ENCODE measurements at regions not wholly inside any gene's neighbourhood (a gene's known extent, or its start where the extent isn't known, plus 50 kb on each side); places are given as distances from the start of the nearest gene placed in this dataset.
"Not testable (repeated sequence)": the region's sequence is repeated elsewhere in the genome, so short reads cannot be mapped to it uniquely, and the experiment has no call there.

GRCh38 chr7:66477822-66478397 lies 150.8 kb upstream of the KCTD7 start:
- H3K27me3 ChIP-seq (replicated peaks; ENCODE audit: insufficient read depth, low read depth, low read length, poor library complexity); BruUV-seq (replicated peaks); H3K4me1 ChIP-seq (ENCODE audit: insufficient read depth, low read length, poor library complexity, severe bottlenecking); DNase-seq (ENCODE audit: low spot score); H3K9me3 ChIP-seq (ENCODE audit: low read depth, low read length, poor library complexity, severe bottlenecking); intact Hi-C loops (cut with micrococcal nuclease; ENCODE audit: unreplicated experiment); H3K27ac ChIP-seq (ENCODE audit: low read depth, low read length, poor library complexity, severe bottlenecking); H3K36me3 ChIP-seq (ENCODE audit: insufficient read depth, low read length, poor library complexity, severe bottlenecking); H3K4me3 ChIP-seq (ENCODE audit: low read depth, low read length, poor library complexity, severe bottlenecking); POLR2A ChIA-PET (ENCODE audit: low non-redundant PET); CTCF ChIA-PET: not testable (repeated sequence)

GRCh38 chr7:66481229-66481628 lies 147.5 kb upstream of the KCTD7 start:
- not testable (repeated sequence) for H3K27me3 ChIP-seq (replicated peaks; ENCODE audit: insufficient read depth, low read depth, low read length, poor library complexity)

GRCh38 chr7:66489065-66489464 lies 139.6 kb upstream of the KCTD7 start:
- H3K36me3 ChIP-seq (ENCODE audit: insufficient read depth, low read length, poor library complexity, severe bottlenecking); H3K9me3 ChIP-seq (ENCODE audit: low read depth, low read length, poor library complexity, severe bottlenecking); H3K27me3 ChIP-seq (replicated peaks; ENCODE audit: insufficient read depth, low read depth, low read length, poor library complexity); BruUV-seq (replicated peaks); intact Hi-C loops (cut with micrococcal nuclease; ENCODE audit: unreplicated experiment); CTCF ChIA-PET; DNase-seq (ENCODE audit: low spot score); POLR2A ChIA-PET (ENCODE audit: low non-redundant PET); H3K4me3 ChIP-seq (ENCODE audit: low read depth, low read length, poor library complexity, severe bottlenecking); H3K4me1 ChIP-seq (ENCODE audit: insufficient read depth, low read length, poor library complexity, severe bottlenecking); H3K27ac ChIP-seq (ENCODE audit: low read depth, low read length, poor library complexity, severe bottlenecking): not testable (repeated sequence)

More at GRCh38 chr7:66481229-66481628, 147.5 kb upstream of the KCTD7 start:
- DNase-seq (ENCODE audit: low spot score); intact Hi-C loops (cut with micrococcal nuclease; ENCODE audit: unreplicated experiment); H3K4me3 ChIP-seq (ENCODE audit: low read depth, low read length, poor library complexity, severe bottlenecking); BruUV-seq (replicated peaks); H3K9me3 ChIP-seq (ENCODE audit: low read depth, low read length, poor library complexity, severe bottlenecking); H3K4me1 ChIP-seq (ENCODE audit: insufficient read depth, low read length, poor library complexity, severe bottlenecking); POLR2A ChIA-PET (ENCODE audit: low non-redundant PET); H3K27ac ChIP-seq (ENCODE audit: low read depth, low read length, poor library complexity, severe bottlenecking); H3K36me3 ChIP-seq (ENCODE audit: insufficient read depth, low read length, poor library complexity, severe bottlenecking); CTCF ChIA-PET: not testable (repeated sequence)

- BruUV-seq (replicated peaks); H3K4me1 ChIP-seq (ENCODE audit: insufficient read depth, low read length, poor library complexity, severe bottlenecking); H3K4me3 ChIP-seq (ENCODE audit: low read depth, low read length, poor library complexity, severe bottlenecking); POLR2A ChIA-PET (ENCODE audit: low non-redundant PET); H3K36me3 ChIP-seq (ENCODE audit: insufficient read depth, low read length, poor library complexity, severe bottlenecking); intact Hi-C loops (cut with micrococcal nuclease; ENCODE audit: unreplicated experiment); H3K9me3 ChIP-seq (ENCODE audit: low read depth, low read length, poor library complexity, severe bottlenecking); H3K27me3 ChIP-seq (replicated peaks; ENCODE audit: insufficient read depth, low read depth, low read length, poor library complexity); CTCF ChIA-PET; DNase-seq (ENCODE audit: low spot score); H3K27ac ChIP-seq (ENCODE audit: low read depth, low read length, poor library complexity, severe bottlenecking): not testable (repeated sequence)
Measured at GRCh38 chr7:66489741-66490140, 138.9 kb upstream of the KCTD7 start.

- CTCF ChIA-PET; H3K4me3 ChIP-seq (ENCODE audit: low read depth, low read length, poor library complexity, severe bottlenecking); H3K36me3 ChIP-seq (ENCODE audit: insufficient read depth, low read length, poor library complexity, severe bottlenecking); POLR2A ChIA-PET (ENCODE audit: low non-redundant PET); H3K9me3 ChIP-seq (ENCODE audit: low read depth, low read length, poor library complexity, severe bottlenecking); H3K4me1 ChIP-seq (ENCODE audit: insufficient read depth, low read length, poor library complexity, severe bottlenecking); DNase-seq (ENCODE audit: low spot score); intact Hi-C loops (cut with micrococcal nuclease; ENCODE audit: unreplicated experiment); BruUV-seq (replicated peaks); H3K27me3 ChIP-seq (replicated peaks; ENCODE audit: insufficient read depth, low read depth, low read length, poor library complexity); H3K27ac ChIP-seq (ENCODE audit: low read depth, low read length, poor library complexity, severe bottlenecking): not testable (repeated sequence)
Measured at GRCh38 chr7:66490979-66491378, 137.7 kb upstream of the KCTD7 start.

- Histone ChIP-seq H3K27ac (ENCODE audit: low read depth, low read length, poor library complexity, severe bottlenecking) (peak overlapping the region; percentile 91), H3K4me3 (ENCODE audit: low read depth, low read length, poor library complexity, severe bottlenecking) (peak overlapping the region; percentile 71)
- H3K9me3 ChIP-seq (ENCODE audit: low read depth, low read length, poor library complexity, severe bottlenecking); BruUV-seq (replicated peaks); DNase-seq (ENCODE audit: low spot score); POLR2A ChIA-PET (ENCODE audit: low non-redundant PET); intact Hi-C loops (cut with micrococcal nuclease; ENCODE audit: unreplicated experiment); H3K27me3 ChIP-seq (replicated peaks; ENCODE audit: insufficient read depth, low read depth, low read length, poor library complexity); H3K4me1 ChIP-seq (ENCODE audit: insufficient read depth, low read length, poor library complexity, severe bottlenecking); H3K36me3 ChIP-seq (ENCODE audit: insufficient read depth, low read length, poor library complexity, severe bottlenecking); CTCF ChIA-PET: not testable (repeated sequence)
Measured at GRCh38 chr7:66492405-66492804, 136.3 kb upstream of the KCTD7 start.

Data from A673 (cell line).